Panc1 (cell line): ENCODE measurements at regions not wholly inside any gene's neighbourhood (a gene's known extent, or its start where the extent isn't known, plus 50 kb on each side); places are given as distances from the start of the nearest gene placed in this dataset.
"Not testable (repeated sequence)": the region's sequence is repeated elsewhere in the genome, so short reads cannot be mapped to it uniquely, and the experiment has no call there.

Source experiments
- ATAC-seq: fragments of 200-7000 bp; cut with Tn5 transposase; 2 replicates; pipeline ENCODE4 v1.9.1; 2020; ENCODE audit warnings: mild to moderate bottlenecking, moderate library complexity
- BruUV-seq: library from RNA; stranded (reverse); fragments of 400-500 nt; replicated peaks from 2 replicates; lab custom pipeline; 2021; lab: Mats Ljungman, UMichigan
- CTCF ChIA-PET: fragments of 300-600 bp; sonication (Branson Sonifier 250); formaldehyde crosslinking; loops from one replicate; lab custom pipeline; 2022; ENCODE audit warnings: antibody characterized with exemption; lab: Charles Lee
- POLR2A ChIA-PET: fragments of 300-600 bp; sonication (Branson Sonifier 250); formaldehyde crosslinking; loops from one replicate; lab custom pipeline; 2022; ENCODE audit warnings: antibody characterized with exemption; lab: Charles Lee
- DNase-seq: peaks from one replicate; pipeline ENCODE4 v3.0.0-alpha.2; 2010; ENCODE audit warnings: low read depth, low spot score
- H3K27ac ChIP-seq: 2 replicates; pipeline ENCODE4 v1.5.1; 2011; ENCODE audit warnings: mild to moderate bottlenecking, low read length, inconsistent platforms
- H3K27me3 ChIP-seq: fragments of 200-500 bp; sonication (Bioruptor generic); 2 replicates; pipeline ENCODE4 v1.6.0; 2014; ENCODE audit warnings: low read length, inconsistent platforms; ENCODE audit not compliant: control insufficient read depth, insufficient read depth
- H3K36me3 ChIP-seq: fragments of 200-500 bp; sonication (Bioruptor generic); 2 replicates; pipeline ENCODE4 v1.5.1; 2014; ENCODE audit warnings: inconsistent platforms, mild to moderate bottlenecking, low read length, moderate library complexity; ENCODE audit not compliant: control insufficient read depth, insufficient read depth
- H3K4me1 ChIP-seq: 2 replicates; pipeline ENCODE4 v1.5.1; 2011; ENCODE audit warnings: inconsistent platforms, mild to moderate bottlenecking, low read length, moderate library complexity; ENCODE audit not compliant: control insufficient read depth, insufficient read depth
- H3K4me3 ChIP-seq, 2 experiments: 2 replicates each; pipeline ENCODE4 v1.5.1; 2011 to 2012; ENCODE audit warnings: low read depth in 2 of 2, low read length in 2 of 2, mild to moderate bottlenecking in 2 of 2, inconsistent platforms in 1 of 2, moderate library complexity in 1 of 2
- H3K9me3 ChIP-seq: fragments of 200-500 bp; sonication (Bioruptor generic); 2 replicates; pipeline ENCODE4 v1.5.1; 2014; ENCODE audit warnings: low read depth, mild to moderate bottlenecking, inconsistent platforms, low read length, moderate library complexity; ENCODE audit not compliant: control insufficient read depth, insufficient read depth
- in situ Hi-C: cut with HindIII; loops from 2 replicates; pipeline ENCODE4 v1.10.0; 2016; ENCODE audit warnings: low sequenced_read_pairs, low pct_unique_long_range_greater_than_20kb
- intact Hi-C: fragments of 100-400 bp; cut with micrococcal nuclease; formaldehyde crosslinking; loops from one replicate; pipeline ENCODE4 v1.10.0; 2022; ENCODE audit not compliant: unreplicated experiment

DNA sequence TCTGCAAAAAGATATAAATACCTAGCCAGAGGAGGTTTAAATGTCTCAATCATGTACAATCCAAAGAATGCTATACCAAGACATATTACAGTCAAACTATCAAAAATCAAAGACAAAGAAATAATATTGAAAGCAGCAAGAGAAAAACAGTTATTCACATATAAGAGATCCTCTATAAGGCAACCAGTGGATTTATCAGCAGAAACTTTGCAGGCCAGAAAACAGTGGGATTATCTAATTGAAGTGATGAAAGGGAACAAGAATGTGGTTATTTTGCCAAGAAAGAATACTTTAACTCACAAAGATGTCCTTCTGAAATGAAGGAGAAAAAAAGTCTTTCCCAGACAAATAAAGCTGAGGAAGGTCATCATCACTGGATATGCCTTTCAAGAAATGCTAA is 1318.0 kb downstream of the CDH12 start:
- H3K27ac ChIP-seq, H3K36me3 ChIP-seq, CTCF ChIA-PET, H3K9me3 ChIP-seq, H3K4me1 ChIP-seq, DNase-seq, POLR2A ChIA-PET, intact Hi-C loops, ATAC-seq, in situ Hi-C loops, H3K27me3 ChIP-seq, BruUV-seq, H3K4me3 ChIP-seq: not testable (repeated sequence)

DNA sequence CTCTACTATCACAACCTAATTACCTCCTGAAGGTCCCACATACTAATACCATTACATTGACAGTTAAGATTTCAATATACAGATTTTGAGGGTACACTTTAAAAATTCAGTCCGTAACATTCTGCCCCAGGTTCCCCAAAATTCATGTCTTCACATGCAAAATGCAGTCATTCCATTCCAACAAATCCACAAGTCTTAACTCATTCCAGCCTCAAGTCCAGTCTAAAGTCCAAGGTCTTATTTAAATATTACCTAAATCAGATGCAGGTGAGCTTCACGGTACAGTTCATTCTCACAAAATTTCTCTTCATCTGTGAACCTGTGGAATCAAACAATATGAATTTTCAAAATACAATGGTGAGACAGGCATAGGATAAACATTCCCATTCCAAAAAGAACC is 1332.0 kb downstream of the CDH12 start:
- H3K36me3 ChIP-seq, POLR2A ChIA-PET, ATAC-seq, CTCF ChIA-PET, H3K9me3 ChIP-seq, DNase-seq, H3K4me3 ChIP-seq, BruUV-seq, H3K27me3 ChIP-seq, H3K4me1 ChIP-seq, intact Hi-C loops, H3K27ac ChIP-seq, in situ Hi-C loops: not testable (repeated sequence)

DNA sequence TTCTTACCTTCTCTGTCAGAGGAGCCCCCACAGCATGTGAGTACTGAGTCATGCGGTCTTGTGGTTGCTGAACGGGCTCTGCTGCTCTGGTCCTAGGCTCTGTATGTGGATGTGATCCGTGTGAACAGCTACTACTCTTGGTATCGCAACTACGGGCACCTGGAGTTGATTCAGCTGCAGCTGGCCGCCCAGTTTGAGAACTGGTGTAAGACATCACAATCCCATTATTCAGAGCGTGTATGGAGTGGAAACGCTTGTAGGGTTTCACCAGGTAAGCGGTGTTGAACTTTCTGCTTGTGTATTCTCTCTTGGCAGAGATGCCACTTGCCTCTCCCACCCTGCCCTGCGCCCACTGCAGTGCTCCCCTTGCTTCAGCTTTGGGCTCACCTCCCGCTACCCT is 1356.2 kb downstream of the CDH12 start:
- DNase-seq, H3K36me3 ChIP-seq, H3K27me3 ChIP-seq, CTCF ChIA-PET, BruUV-seq, H3K4me1 ChIP-seq, H3K4me3 ChIP-seq, H3K9me3 ChIP-seq, intact Hi-C loops, in situ Hi-C loops, H3K27ac ChIP-seq, POLR2A ChIA-PET, ATAC-seq: not testable (repeated sequence)

DNA sequence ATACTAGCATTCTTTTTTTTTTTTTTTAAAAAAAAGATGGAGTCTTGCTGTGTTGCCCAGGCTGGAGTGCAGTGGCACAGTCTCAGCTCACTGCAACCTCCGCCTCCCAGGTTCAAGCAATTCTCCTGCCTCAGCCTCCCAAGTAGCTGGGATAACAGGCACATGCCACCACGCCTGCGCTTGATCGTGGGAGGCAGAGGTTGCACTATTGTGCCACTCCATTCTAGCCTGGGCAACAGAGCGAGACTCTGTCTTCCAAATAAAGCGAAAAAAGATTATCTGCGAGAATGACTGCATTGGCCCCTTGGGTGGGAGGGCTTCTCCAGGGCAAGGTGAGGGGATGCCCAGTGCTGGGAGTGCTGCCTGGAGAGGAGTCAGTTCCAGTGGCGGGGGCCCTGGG is 1357.1 kb downstream of the CDH12 start:
- BruUV-seq, H3K9me3 ChIP-seq, H3K4me1 ChIP-seq, DNase-seq, CTCF ChIA-PET, in situ Hi-C loops, intact Hi-C loops, POLR2A ChIA-PET, H3K27ac ChIP-seq, H3K36me3 ChIP-seq, H3K27me3 ChIP-seq, ATAC-seq, H3K4me3 ChIP-seq: not testable (repeated sequence)

DNA sequence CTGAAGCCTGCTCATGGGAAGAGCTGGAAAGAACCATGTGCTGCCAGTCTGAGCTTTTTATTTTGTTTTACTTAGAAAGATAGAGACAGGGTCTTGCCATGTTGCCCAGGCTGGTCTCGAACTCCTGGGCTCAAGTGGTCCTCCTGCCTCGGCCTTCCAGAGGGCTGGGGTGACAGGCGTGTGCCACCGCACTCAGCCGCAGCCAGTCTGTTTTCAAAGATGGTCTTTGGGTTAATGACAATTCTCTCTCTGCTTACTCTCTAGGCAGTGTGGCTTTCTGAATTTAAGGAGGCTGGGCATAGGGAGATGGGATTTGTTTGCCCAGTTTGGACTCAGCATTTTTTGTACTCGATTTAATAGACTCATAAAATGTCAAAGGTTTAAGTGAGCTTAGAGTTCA is 1357.9 kb downstream of the CDH12 start:
- DNase-seq, H3K9me3 ChIP-seq, BruUV-seq, CTCF ChIA-PET, H3K4me1 ChIP-seq, H3K27ac ChIP-seq, ATAC-seq, H3K4me3 ChIP-seq, H3K36me3 ChIP-seq, POLR2A ChIA-PET, intact Hi-C loops, H3K27me3 ChIP-seq, in situ Hi-C loops: not testable (repeated sequence)

DNA sequence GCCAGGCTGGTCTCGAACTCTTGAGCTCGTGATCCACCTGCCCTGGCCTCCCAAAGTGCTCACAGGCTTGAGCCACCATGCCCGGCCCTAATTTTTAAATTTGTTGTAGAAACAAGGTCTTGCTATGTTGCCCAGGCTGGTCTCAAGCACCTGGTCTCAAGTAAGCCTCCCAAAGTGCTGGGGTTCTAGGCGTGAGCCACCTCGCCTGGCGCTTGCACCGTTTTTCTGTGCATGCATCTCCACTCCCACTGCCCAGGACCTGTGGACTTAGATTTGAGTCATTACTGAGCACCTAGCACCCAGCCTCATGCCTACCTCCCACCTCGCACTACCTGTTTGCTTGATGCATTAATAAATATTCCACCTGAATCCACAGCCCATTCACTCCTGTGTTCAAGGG is 1359.1 kb downstream of the CDH12 start:
- DNase-seq, H3K27me3 ChIP-seq, H3K4me3 ChIP-seq, H3K9me3 ChIP-seq, BruUV-seq, POLR2A ChIA-PET, H3K4me1 ChIP-seq, in situ Hi-C loops, intact Hi-C loops, ATAC-seq, CTCF ChIA-PET, H3K36me3 ChIP-seq, H3K27ac ChIP-seq: not testable (repeated sequence)

DNA sequence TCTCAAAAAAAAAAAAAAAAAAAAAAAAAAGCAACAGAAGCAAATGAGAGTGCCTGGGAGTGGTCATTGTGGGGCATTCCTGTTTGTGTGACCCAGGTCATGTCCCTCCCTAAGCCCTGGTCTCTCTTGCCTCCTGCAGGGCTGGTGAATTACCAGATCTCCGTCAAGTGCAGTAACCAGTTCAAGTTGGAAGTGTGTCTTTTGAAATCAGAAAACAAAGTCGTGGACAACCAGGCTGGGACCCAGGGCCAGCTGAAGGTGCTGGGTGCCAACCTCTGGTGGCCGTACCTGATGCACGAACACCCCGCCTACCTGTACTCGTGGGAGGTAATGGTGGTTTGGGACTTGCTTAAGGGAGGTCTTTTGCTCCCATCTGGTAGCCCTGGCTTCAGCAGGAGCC is 1362.0 kb downstream of the CDH12 start:
- in situ Hi-C loops, H3K9me3 ChIP-seq, H3K27ac ChIP-seq, H3K27me3 ChIP-seq, ATAC-seq, H3K4me1 ChIP-seq, BruUV-seq, H3K4me3 ChIP-seq, H3K36me3 ChIP-seq, POLR2A ChIA-PET, DNase-seq, CTCF ChIA-PET, intact Hi-C loops: not testable (repeated sequence)

DNA sequence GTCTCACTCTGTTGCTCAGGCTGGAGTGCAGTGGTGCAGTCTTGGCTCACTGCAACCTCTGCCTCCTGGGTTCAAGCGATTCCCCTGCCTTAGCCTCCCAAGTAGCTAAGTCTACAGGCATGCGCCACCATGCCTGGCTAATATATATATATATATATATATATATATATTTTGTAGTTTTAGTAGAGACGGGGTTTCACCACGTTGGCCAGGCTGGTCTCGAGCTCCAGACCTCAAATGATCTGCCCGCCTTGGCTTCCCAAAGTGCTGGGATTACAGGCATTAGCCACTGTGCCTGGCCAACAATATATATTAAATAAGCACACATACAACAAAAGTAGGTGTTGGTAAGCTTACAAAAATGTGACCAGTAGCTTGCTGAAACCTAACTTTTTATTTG is 1364.3 kb downstream of the CDH12 start:
- H3K27ac ChIP-seq, POLR2A ChIA-PET, H3K9me3 ChIP-seq, BruUV-seq, DNase-seq, intact Hi-C loops, H3K27me3 ChIP-seq, H3K4me1 ChIP-seq, H3K4me3 ChIP-seq, in situ Hi-C loops, H3K36me3 ChIP-seq, CTCF ChIA-PET, ATAC-seq: not testable (repeated sequence)
